Omental fat pad (tissue), 3 donors: ENCODE measurements at regions not wholly inside any gene's neighbourhood (a gene's known extent, or its start where the extent isn't known, plus 50 kb on each side); places are given as distances from the start of the nearest gene placed in this dataset.

Experiments
- ATAC-seq: fragments of 150-250 bp; one replicate; pipeline ENCODE4 v1.9.1; 2016; ENCODE audit warnings: mild to moderate bottlenecking, moderate library complexity; ENCODE audit not compliant: low FRiP score
- DNase-seq: peaks from one replicate; pipeline ENCODE4 v3.0.0-alpha.2; 2019; ENCODE audit warnings: low spot score
- TF ChIP-seq, protein P1 (sequence below), 3 donors: fragments of 450-650 bp; IDR thresholded peaks; one replicate each; pipeline ENCODE4 v1.5.1; 2016 to 2017; ENCODE audit warnings: antibody characterized with exemption in 3 of 3, mild to moderate bottlenecking in 3 of 3, moderate library complexity in 2 of 3

DNA sequence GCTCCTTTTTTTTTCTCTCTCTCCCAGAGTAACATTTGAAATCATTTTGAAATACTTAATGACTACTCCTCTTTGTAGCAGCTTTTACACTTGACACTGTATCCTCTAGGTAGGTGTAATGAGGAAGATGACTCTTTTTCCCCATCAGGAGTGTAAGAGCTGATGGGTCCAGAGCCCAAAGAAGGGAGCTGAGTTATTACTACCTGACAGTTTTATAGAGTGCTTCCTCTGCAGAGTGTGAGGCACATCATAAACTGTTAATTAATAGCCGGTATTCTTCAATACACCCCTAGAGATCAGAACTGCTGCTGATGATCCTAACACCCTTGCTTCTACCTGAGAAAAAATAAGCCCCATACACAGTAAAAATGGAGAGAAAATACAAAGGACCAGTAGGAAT, 279.8 kb upstream of the SEMA3A start:
- DNase-seq = no peak
- no peak for ATAC-seq
- TF ChIP-seq, protein P1, sequence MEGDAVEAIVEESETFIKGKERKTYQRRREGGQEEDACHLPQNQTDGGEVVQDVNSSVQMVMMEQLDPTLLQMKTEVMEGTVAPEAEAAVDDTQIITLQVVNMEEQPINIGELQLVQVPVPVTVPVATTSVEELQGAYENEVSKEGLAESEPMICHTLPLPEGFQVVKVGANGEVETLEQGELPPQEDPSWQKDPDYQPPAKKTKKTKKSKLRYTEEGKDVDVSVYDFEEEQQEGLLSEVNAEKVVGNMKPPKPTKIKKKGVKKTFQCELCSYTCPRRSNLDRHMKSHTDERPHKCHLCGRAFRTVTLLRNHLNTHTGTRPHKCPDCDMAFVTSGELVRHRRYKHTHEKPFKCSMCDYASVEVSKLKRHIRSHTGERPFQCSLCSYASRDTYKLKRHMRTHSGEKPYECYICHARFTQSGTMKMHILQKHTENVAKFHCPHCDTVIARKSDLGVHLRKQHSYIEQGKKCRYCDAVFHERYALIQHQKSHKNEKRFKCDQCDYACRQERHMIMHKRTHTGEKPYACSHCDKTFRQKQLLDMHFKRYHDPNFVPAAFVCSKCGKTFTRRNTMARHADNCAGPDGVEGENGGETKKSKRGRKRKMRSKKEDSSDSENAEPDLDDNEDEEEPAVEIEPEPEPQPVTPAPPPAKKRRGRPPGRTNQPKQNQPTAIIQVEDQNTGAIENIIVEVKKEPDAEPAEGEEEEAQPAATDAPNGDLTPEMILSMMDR (IDR thresholded peaks at IDR 0.05) = no peak

DNA sequence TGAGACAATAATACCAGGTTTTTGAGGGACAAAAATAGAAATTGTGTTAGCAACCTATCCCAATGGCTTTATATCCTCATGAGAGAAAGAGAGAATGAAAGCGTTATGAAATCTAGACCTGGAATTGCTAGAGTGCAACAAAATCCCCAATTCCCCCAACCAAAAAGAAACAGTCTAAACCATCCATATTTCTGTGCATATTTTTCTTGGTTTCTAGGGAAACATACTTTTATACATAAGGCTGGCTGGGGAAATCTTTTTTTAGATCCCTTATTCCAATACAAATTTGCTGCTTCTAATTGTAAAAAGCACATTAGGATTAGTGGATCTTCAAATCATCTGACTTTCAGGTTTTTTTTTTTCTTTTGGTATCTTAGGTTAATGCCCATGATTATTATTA, 277.0 kb upstream of the SEMA3A start:
- DNase-seq (no peak), ATAC-seq (no peak)
- TF ChIP-seq, protein P1 (IDR thresholded peaks at IDR 0.05) = no peak

DNA sequence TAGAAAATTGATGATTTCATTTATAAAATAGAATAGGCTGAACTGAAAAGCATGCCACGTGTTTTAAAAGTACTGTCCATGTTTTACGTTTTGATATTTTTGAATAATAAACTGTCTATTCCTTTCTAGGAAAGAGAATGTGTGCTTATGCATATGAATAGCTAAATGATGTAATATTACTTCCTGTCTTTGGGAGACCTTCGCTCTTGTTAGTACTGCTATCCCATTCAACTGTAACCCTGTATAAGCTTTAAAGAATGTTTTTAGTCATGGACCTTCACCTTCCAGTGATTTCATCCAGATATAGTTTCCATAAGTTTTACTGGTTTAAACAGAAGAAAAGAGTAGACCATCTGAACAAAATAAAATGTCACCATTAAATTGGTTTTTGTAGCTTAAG, 274.4 kb upstream of the SEMA3A start:
- DNase-seq (no peak), ATAC-seq (no peak)
- TF ChIP-seq, protein P1 (IDR thresholded peaks at IDR 0.05) = no peak

DNA sequence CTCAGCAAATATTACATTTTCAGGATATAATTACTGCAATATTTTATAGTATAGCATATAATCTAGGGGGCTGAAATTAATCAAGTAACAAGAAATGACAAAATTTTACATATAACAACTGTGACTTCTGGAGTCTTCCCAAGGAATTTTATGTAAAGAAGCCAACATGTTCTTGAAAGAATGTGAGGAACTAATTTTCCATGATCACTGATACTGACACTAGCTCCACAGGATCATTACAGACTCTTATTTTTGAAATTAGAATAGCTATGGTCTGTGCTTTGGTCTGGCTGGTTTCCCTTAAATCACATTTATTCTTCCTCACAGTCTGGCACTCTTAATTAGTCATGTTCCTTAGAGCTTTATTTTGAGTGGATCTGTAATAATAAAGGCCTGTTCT, 267.7 kb upstream of the SEMA3A start:
- DNase-seq (no peak), ATAC-seq (no peak)
- TF ChIP-seq, protein P1 (IDR thresholded peaks at IDR 0.05) = no peak

DNA sequence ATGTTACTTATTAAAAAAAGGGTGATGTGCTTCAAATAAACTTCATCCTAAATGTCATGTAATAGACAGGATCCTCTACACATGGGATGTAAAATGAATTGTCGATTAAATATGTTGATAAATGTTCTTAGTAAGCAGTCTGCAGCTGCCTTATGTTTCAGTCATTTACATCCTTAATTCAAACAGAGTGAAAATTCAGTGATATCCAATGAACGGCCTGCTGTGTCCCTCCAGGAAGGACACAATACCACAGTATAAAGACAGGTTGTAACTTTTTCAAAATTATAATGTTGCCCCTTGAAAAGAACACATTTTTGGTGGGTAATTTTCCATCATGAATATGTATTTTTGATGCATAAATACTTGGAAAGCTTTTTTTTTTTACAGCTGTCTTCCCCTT, 266.5 kb upstream of the SEMA3A start:
- TF ChIP-seq, protein P1 (IDR thresholded peaks at IDR 0.05) = no peak
- ATAC-seq = no peak

DNA sequence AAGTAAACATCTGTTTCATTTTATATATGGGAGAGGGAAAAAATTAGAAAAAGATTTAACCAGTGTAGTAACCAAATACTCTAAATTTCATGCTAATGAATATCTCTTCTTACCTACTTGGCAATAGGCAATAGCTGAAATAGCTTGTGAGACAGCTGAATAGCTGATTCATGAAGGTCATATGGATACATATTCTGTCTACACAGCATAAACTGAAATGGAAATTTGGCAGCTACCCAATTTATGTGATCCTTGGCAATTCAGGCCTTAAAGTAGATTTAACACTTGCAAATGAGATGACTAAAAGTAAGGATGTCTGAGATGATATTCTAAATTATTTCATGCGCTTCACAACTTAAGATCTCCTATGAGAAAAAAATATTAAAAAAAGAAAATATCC, 261.2 kb upstream of the SEMA3A start:
- ATAC-seq = no peak
- TF ChIP-seq, protein P1 (IDR thresholded peaks at IDR 0.05) = no peak
- no peak for DNase-seq

More for the DNA sequence above, 266.5 kb upstream of the SEMA3A start:
- no peak for DNase-seq

DNA sequence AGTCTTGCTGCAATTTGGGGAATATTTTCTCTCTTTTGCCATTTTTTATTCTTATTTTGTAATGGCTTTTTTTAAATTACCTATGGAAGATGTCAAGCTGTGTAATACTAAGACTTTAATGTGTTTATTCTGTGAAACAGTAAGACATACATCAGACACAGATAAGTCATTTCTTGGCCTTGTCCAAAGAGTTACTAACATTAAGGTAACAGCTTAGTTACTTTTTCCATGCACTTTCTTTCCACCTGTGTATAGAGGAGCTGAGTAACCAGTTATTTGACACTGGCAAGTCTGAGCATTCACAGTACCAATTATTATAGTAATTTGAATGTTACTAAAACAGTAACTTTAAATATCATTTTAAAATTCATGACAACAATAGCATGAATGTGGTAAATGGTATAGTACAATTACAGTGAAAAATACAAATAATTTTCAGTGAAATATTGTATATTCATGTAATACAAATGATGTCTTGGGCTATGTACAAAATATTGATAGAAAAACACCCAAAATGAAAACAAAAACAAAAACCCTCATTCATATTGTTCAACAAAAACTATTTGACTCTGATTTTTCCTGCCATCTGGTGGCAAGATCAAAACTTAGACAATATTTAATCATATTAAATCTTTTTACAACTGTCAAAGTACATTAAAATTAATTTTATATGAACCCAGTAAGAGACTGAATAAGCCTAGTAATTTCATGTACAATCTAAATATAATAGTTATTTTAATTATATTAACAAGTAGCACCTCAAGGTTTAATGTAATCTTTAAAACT, 259.8 kb upstream of the SEMA3A start:
- DNase-seq (no peak), ATAC-seq (no peak)
- TF ChIP-seq, protein P1 (IDR thresholded peaks at IDR 0.05) = no peak
